ENCODE measurements at regions not wholly inside any gene's neighbourhood (a gene's known extent, or its start where the extent isn't known, plus 50 kb on each side); places are given as distances from the start of the nearest gene placed in this dataset.

- WGBS, 2 experiments (ENCODE audit: extremely low coverage in 1 of 2, insufficient coverage in 1 of 2, insufficient read length in 1 of 2, insufficient replicate concordance in 2 of 2, low coverage in 1 of 2, low lambda C conversion rate in 2 of 2, missing lambda C conversion rate in 1 of 2), result 92% methylated on average over 5 of the region's 5 CpGs; no CpG with 5 or more reads in 1 of the 2 experiments
- H3K4me1 ChIP-seq (replicated peaks in 1 of 4; ENCODE audit: control insufficient read depth in 3 of 4, insufficient read depth in 4 of 4, low read length in 3 of 4), result no peaks in the 10 kb centered on the region; a peak in 1 of 7 replicates
- H3K4me3 ChIP-seq (ENCODE audit: extremely low read depth in 1 of 4, insufficient read depth in 2 of 4, low read depth in 3 of 4, low read length in 4 of 4), result no peak overlapping the region
- H3K4me2 ChIP-seq (ENCODE audit: insufficient read depth in 1 of 2, low read depth in 2 of 2, low read length in 2 of 2), result no peak overlapping the region
- no peak overlapping the region for H2BK120ac ChIP-seq (replicated peaks; ENCODE audit: low read depth, low read length)
- H4K8ac ChIP-seq (ENCODE audit: extremely low read depth, insufficient read depth, low read length), result no peak overlapping the region
- H2AK5ac ChIP-seq (ENCODE audit: low read depth, low read length), result no peak overlapping the region
- no peak for FAIRE-seq
- H3K23me2 ChIP-seq (ENCODE audit: low read depth, low read length), result no peaks in the 10 kb centered on the region
- H2BK20ac ChIP-seq (ENCODE audit: low read length), result no peak overlapping the region
- no peak overlapping the region for H3K27ac ChIP-seq (ENCODE audit: low read depth, low read length)
- no peak overlapping the region for H3K56ac ChIP-seq (replicated peaks; ENCODE audit: insufficient read length, low read depth, low read length)
- H4K5ac ChIP-seq (ENCODE audit: insufficient read length, low read depth, low read length), result no peak overlapping the region
- H3K18ac ChIP-seq (ENCODE audit: extremely low read depth, low read length), result no peak overlapping the region
- no peaks in the 10 kb centered on the region for H3K9me3 ChIP-seq (ENCODE audit: insufficient read depth in 2 of 2, low read depth in 1 of 2, low read length in 1 of 2)
- no peak overlapping the region for H2BK12ac ChIP-seq (ENCODE audit: low read depth, low read length)
- CTCF ChIA-PET (ENCODE audit: partially characterized antibody), result no interaction called here
- no peak overlapping the region for H4K91ac ChIP-seq (replicated peaks; ENCODE audit: insufficient read length, low read length)
- no peak for TF ChIP-seq EZH2 (IDR thresholded peaks at IDR 0.05; ENCODE audit: low read depth, low read length, severe bottlenecking)
- POLR2A ChIA-PET (ENCODE audit: partially characterized antibody), result no interaction called here
- H3K79me2 ChIP-seq (ENCODE audit: control insufficient read depth in 1 of 2, insufficient read depth in 2 of 2, low read length in 2 of 2), result no peaks in the 10 kb centered on the region
- H2BK5ac ChIP-seq (ENCODE audit: low read depth, low read length), result no peak overlapping the region
- H3K14ac ChIP-seq (ENCODE audit: insufficient read length), result no peak overlapping the region
- H4K20me1 ChIP-seq (replicated peaks in 1 of 2; ENCODE audit: control insufficient read depth in 1 of 2, insufficient read depth in 2 of 2, low read length in 2 of 2), result peaks cover 0 to 2% of the 10 kb centered on the region in 2 experiments
- H3K9ac ChIP-seq (replicated peaks in 1 of 4; ENCODE audit: extremely low read depth in 1 of 4, low read depth in 3 of 4, low read length in 3 of 4), result no peak overlapping the region
- no peak overlapping the region for H2BK15ac ChIP-seq (ENCODE audit: low read length)
- no peak overlapping the region for H3K4ac ChIP-seq (replicated peaks; ENCODE audit: insufficient read length, low read depth, low read length)
- H3K23ac ChIP-seq (ENCODE audit: insufficient read length), result no peak overlapping the region
- DNase-seq (ENCODE audit: low read depth in 1 of 2, low spot score in 2 of 2), result no peak
- H2AFZ ChIP-seq (ENCODE audit: low read length), result no peak overlapping the region
- no peaks in the 10 kb centered on the region for H3K27me3 ChIP-seq (replicated peaks in 1 of 4; ENCODE audit: control insufficient read depth in 3 of 4, extremely low read depth in 1 of 4, insufficient read depth in 3 of 4, low read length in 3 of 4)
- no peaks in the 10 kb centered on the region for H3K36me3 ChIP-seq (ENCODE audit: control insufficient read depth in 2 of 4, insufficient read depth in 4 of 4, low read length in 3 of 4)
- H3K79me1 ChIP-seq (ENCODE audit: low read depth, low read length), result no peaks in the 10 kb centered on the region
These were observed 71.0 kb upstream of the NANOS1 start for GRCh38 chr10:118958559-118958958.

Measured in H1 (cell line).